ENCODE measurements at regions not wholly inside any gene's neighbourhood (a gene's known extent, or its start where the extent isn't known, plus 50 kb on each side); places are given as distances from the start of the nearest gene placed in this dataset.

DNA sequence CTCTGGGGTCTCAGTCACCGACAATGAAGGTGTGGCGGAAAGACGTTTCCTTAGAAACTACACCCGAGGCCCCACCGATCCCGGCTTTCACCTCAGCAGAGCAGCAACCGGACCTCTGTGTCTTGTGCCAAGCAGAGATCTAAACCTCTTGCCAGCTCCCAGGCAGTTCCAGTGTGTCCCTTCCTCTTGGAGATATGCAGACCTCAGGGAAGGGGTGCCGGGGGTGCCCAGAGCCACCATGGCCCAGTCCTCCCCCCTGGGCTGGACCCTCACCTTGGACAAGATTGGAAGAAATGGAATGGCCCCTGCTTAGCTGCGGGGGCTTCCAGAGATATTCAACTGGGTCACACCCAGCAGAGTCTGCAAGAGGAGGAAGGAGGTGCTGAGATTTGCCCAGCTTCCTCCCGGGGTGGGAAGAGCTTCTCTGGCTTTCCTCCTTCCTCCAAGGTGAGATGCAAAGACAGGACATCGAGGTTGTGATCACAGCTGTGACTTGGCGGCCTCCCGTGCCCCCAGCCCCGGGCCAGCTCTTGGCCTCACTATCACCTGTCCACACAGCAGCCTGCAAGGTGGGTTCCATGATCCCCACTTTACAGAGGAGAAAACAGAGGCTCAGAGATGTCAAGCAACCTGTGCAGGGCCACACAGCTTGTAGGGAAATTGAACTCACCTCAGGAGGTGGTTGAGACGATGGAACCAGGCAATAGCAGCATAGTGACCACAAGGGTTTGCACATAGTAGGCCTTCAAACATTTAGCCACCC, 281.7 kb upstream of the RTL1 start:
- no peak for TF ChIP-seq EZH2phosphoT487 (IDR thresholded peaks at IDR 0.05; ENCODE audit: borderline replicate concordance, low read depth, low read length)
- TF ChIP-seq, protein P1, sequence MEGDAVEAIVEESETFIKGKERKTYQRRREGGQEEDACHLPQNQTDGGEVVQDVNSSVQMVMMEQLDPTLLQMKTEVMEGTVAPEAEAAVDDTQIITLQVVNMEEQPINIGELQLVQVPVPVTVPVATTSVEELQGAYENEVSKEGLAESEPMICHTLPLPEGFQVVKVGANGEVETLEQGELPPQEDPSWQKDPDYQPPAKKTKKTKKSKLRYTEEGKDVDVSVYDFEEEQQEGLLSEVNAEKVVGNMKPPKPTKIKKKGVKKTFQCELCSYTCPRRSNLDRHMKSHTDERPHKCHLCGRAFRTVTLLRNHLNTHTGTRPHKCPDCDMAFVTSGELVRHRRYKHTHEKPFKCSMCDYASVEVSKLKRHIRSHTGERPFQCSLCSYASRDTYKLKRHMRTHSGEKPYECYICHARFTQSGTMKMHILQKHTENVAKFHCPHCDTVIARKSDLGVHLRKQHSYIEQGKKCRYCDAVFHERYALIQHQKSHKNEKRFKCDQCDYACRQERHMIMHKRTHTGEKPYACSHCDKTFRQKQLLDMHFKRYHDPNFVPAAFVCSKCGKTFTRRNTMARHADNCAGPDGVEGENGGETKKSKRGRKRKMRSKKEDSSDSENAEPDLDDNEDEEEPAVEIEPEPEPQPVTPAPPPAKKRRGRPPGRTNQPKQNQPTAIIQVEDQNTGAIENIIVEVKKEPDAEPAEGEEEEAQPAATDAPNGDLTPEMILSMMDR (conservative IDR thresholded peaks at IDR 0.05; ENCODE audit: low read length), result no peak

Data from OCI-LY7 (cell line).